ENCODE measurements at regions not wholly inside any gene's neighbourhood (a gene's known extent, or its start where the extent isn't known, plus 50 kb on each side); places are given as distances from the start of the nearest gene placed in this dataset.
"Not testable (repeated sequence)": the region's sequence is repeated elsewhere in the genome, so short reads cannot be mapped to it uniquely, and the experiment has no call there.

DNA sequence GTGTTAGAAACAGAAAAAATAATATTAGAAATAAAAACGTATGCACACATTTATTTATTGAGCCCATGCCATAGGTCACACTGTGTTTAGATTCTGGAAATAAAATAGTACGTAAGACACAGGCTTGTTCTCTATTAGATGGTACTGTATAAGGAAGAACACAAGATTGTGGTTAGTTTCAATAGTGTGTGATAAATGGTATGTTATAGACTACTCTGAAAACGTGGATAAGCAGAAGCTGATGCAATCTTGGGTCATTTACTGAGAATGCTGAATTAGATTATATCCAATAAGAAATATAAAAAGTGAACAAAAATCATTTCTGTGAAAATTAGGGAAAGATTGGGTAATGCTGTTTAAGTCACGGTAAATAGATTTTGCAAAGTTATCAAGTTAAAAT, 1456.4 kb upstream of the ACO1 start:
- no peaks in the 10 kb centered on the region for H3K36me3 ChIP-seq (ENCODE audit: control insufficient read depth in 3 of 3, insufficient read depth in 3 of 3, low read length in 3 of 3)
- no peak overlapping the region for H3K27ac ChIP-seq (ENCODE audit: low read depth, low read length)
- H3K9me3 ChIP-seq (ENCODE audit: control insufficient read depth in 3 of 3, low read length in 3 of 3), result no peaks in the 10 kb centered on the region
- H3K4me1 ChIP-seq (ENCODE audit: control insufficient read depth in 3 of 3, insufficient read depth in 3 of 3, low read length in 3 of 3), result no peaks in the 10 kb centered on the region
- no peak overlapping the region for H3K4me3 ChIP-seq (ENCODE audit: low read length in 3 of 3)
- no peaks in the 10 kb centered on the region for H3K27me3 ChIP-seq (ENCODE audit: control insufficient read depth in 3 of 3, insufficient read depth in 3 of 3, low read length in 3 of 3)
- H3K9ac ChIP-seq (ENCODE audit: low read depth in 1 of 3, low read length in 3 of 3), result no peak overlapping the region

GRCh38 chr9:30932226-30932625, 1452.2 kb upstream of the ACO1 start:
- Histone ChIP-seq H3K27me3 (ENCODE audit: control insufficient read depth in 3 of 3, insufficient read depth in 3 of 3, low read length in 3 of 3) (no peaks in the 10 kb centered on the region), H3K9ac (ENCODE audit: low read depth in 1 of 3, low read length in 3 of 3) (no peak overlapping the region), H3K4me3 (ENCODE audit: low read length in 3 of 3) (no peak overlapping the region), H3K36me3 (ENCODE audit: control insufficient read depth in 3 of 3, insufficient read depth in 3 of 3, low read length in 3 of 3) (no peaks in the 10 kb centered on the region), H3K9me3 (ENCODE audit: control insufficient read depth in 3 of 3, low read length in 3 of 3) (no peaks in the 10 kb centered on the region), H3K27ac (ENCODE audit: low read depth, low read length) (no peak overlapping the region), H3K4me1 (ENCODE audit: control insufficient read depth in 3 of 3, insufficient read depth in 3 of 3, low read length in 3 of 3) (no peaks in the 10 kb centered on the region)

GRCh38 chr9:30935730-30936129, 1448.7 kb upstream of the ACO1 start:
- Histone ChIP-seq H3K27me3 (ENCODE audit: control insufficient read depth in 3 of 3, insufficient read depth in 3 of 3, low read length in 3 of 3) (no peaks in the 10 kb centered on the region), H3K9ac (ENCODE audit: low read depth in 1 of 3, low read length in 3 of 3) (no peak overlapping the region), H3K4me1 (ENCODE audit: control insufficient read depth in 3 of 3, insufficient read depth in 3 of 3, low read length in 3 of 3) (no peaks in the 10 kb centered on the region), H3K4me3 (ENCODE audit: low read length in 3 of 3) (no peak overlapping the region), H3K36me3 (ENCODE audit: control insufficient read depth in 3 of 3, insufficient read depth in 3 of 3, low read length in 3 of 3) (no peaks in the 10 kb centered on the region), H3K9me3 (ENCODE audit: control insufficient read depth in 3 of 3, low read length in 3 of 3) (no peaks in the 10 kb centered on the region), H3K27ac (ENCODE audit: low read depth, low read length) (no peak overlapping the region)

- H3K27ac ChIP-seq (ENCODE audit: low read depth, low read length), result no peak overlapping the region
- no peak overlapping the region for H3K9ac ChIP-seq (ENCODE audit: low read depth in 1 of 3, low read length in 3 of 3)
- no peaks in the 10 kb centered on the region for H3K36me3 ChIP-seq (ENCODE audit: control insufficient read depth in 3 of 3, insufficient read depth in 3 of 3, low read length in 3 of 3)
- H3K9me3 ChIP-seq (ENCODE audit: control insufficient read depth in 3 of 3, low read length in 3 of 3), result no peaks in the 10 kb centered on the region
- no peaks in the 10 kb centered on the region for H3K4me1 ChIP-seq (ENCODE audit: control insufficient read depth in 3 of 3, insufficient read depth in 3 of 3, low read length in 3 of 3)
- no peak overlapping the region for H3K4me3 ChIP-seq (ENCODE audit: low read length in 3 of 3)
- H3K27me3 ChIP-seq (ENCODE audit: control insufficient read depth in 3 of 3, insufficient read depth in 3 of 3, low read length in 3 of 3), result no peaks in the 10 kb centered on the region
These were observed 1447.3 kb upstream of the ACO1 start for GRCh38 chr9:30937106-30937505.

DNA sequence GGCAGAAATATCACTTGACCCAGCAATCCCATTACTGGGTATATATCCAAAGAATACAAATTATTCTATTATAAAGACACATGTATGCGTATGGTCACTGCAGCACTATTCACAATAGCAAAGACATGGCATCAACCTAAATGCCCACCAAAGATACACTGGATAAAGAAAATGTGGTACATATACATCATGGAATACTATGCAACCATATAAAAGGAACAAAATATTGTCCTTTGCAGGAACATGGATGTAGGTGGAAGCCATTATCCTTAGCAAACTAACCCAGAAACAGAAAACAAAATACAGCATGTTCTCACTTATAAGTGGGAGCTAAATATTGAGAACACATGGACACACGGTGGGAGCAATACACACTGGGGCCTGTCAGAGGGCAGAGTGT, 1441.6 kb upstream of the ACO1 start:
- not testable (repeated sequence) for H3K27me3 ChIP-seq (ENCODE audit: control insufficient read depth in 3 of 3, insufficient read depth in 3 of 3, low read length in 3 of 3); H3K9me3 ChIP-seq (ENCODE audit: control insufficient read depth in 3 of 3, low read length in 3 of 3); H3K4me1 ChIP-seq (ENCODE audit: control insufficient read depth in 3 of 3, insufficient read depth in 3 of 3, low read length in 3 of 3); H3K36me3 ChIP-seq (ENCODE audit: control insufficient read depth in 3 of 3, insufficient read depth in 3 of 3, low read length in 3 of 3); H3K4me3 ChIP-seq (ENCODE audit: low read length in 3 of 3); H3K9ac ChIP-seq (ENCODE audit: low read depth in 1 of 3, low read length in 3 of 3); H3K27ac ChIP-seq (ENCODE audit: low read depth, low read length)

GRCh38 chr9:30943446-30944224, 1440.8 kb upstream of the ACO1 start:
- Histone ChIP-seq H3K27ac (ENCODE audit: low read depth, low read length) (no peak overlapping the region), H3K4me3 (ENCODE audit: low read length in 3 of 3) (no peak overlapping the region), H3K9me3 (ENCODE audit: control insufficient read depth in 3 of 3, low read length in 3 of 3) (peaks cover 0 to 2% (median 0%) of the 10 kb centered on the region in 3 donors), H3K9ac (ENCODE audit: low read depth in 1 of 3, low read length in 3 of 3) (no peak overlapping the region), H3K27me3 (ENCODE audit: control insufficient read depth in 3 of 3, insufficient read depth in 3 of 3, low read length in 3 of 3) (no peaks in the 10 kb centered on the region), H3K4me1 (ENCODE audit: control insufficient read depth in 3 of 3, insufficient read depth in 3 of 3, low read length in 3 of 3) (no peaks in the 10 kb centered on the region), H3K36me3 (ENCODE audit: control insufficient read depth in 3 of 3, insufficient read depth in 3 of 3, low read length in 3 of 3) (no peaks in the 10 kb centered on the region)

GRCh38 chr9:30944225-30944569, 1440.2 kb upstream of the ACO1 start:
- H3K9me3 ChIP-seq (ENCODE audit: control insufficient read depth in 3 of 3, low read length in 3 of 3), result peaks cover 0 to 2% (median 0%) of the 10 kb centered on the region in 3 donors
- H3K9ac ChIP-seq (ENCODE audit: low read depth in 1 of 3, low read length in 3 of 3), result no peak overlapping the region
- no peaks in the 10 kb centered on the region for H3K27me3 ChIP-seq (ENCODE audit: control insufficient read depth in 3 of 3, insufficient read depth in 3 of 3, low read length in 3 of 3)
- no peak overlapping the region for H3K4me3 ChIP-seq (ENCODE audit: low read length in 3 of 3)
- H3K4me1 ChIP-seq (ENCODE audit: control insufficient read depth in 3 of 3, insufficient read depth in 3 of 3, low read length in 3 of 3), result no peaks in the 10 kb centered on the region
- no peaks in the 10 kb centered on the region for H3K36me3 ChIP-seq (ENCODE audit: control insufficient read depth in 3 of 3, insufficient read depth in 3 of 3, low read length in 3 of 3)
- H3K27ac ChIP-seq (ENCODE audit: low read depth, low read length), result no peak overlapping the region

DNA sequence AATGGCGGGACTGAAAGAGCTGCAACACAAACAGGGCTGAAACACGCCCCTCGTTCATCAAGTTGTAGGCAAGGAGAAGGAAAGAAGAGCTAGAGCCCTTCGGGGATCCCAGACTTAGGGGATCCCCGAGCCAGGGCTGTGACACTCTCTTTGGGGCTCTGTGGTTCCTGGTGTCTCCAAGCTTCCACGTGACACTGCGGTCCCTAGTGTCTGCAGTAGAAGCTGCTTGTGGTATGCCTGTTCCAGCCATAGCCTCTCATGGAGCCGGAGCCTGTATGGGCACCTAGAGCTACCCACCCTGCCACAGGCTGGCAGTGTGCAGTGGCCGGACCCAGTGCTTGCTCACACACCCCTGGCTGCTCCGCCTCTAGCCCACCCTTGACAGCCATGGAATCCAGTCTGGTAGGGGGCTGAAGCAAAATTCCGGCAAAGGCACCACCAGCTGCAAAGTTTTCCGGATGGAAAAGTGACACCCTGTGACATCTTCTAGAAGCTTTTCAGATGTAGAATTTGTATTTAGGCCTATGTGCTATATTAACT, 1439.6 kb upstream of the ACO1 start:
- Histone ChIP-seq H3K4me3 (ENCODE audit: low read length in 3 of 3) (no peak overlapping the region), H3K27ac (ENCODE audit: low read depth, low read length) (no peak overlapping the region), H3K9me3 (ENCODE audit: control insufficient read depth in 3 of 3, low read length in 3 of 3) (peaks cover 0 to 2% (median 0%) of the 10 kb centered on the region in 3 donors), H3K9ac (ENCODE audit: low read depth in 1 of 3, low read length in 3 of 3) (no peak overlapping the region), H3K27me3 (ENCODE audit: control insufficient read depth in 3 of 3, insufficient read depth in 3 of 3, low read length in 3 of 3) (no peaks in the 10 kb centered on the region), H3K4me1 (ENCODE audit: control insufficient read depth in 3 of 3, insufficient read depth in 3 of 3, low read length in 3 of 3) (no peaks in the 10 kb centered on the region), H3K36me3 (ENCODE audit: control insufficient read depth in 3 of 3, insufficient read depth in 3 of 3, low read length in 3 of 3) (no peaks in the 10 kb centered on the region)

GRCh38 chr9:30964332-30964731, 1420.1 kb upstream of the ACO1 start:
- Histone ChIP-seq H3K4me3 (ENCODE audit: low read length in 3 of 3) (no peak overlapping the region), H3K4me1 (ENCODE audit: control insufficient read depth in 3 of 3, insufficient read depth in 3 of 3, low read length in 3 of 3) (no peaks in the 10 kb centered on the region), H3K27me3 (ENCODE audit: control insufficient read depth in 3 of 3, insufficient read depth in 3 of 3, low read length in 3 of 3) (no peaks in the 10 kb centered on the region), H3K9ac (ENCODE audit: low read depth in 1 of 3, low read length in 3 of 3) (no peak overlapping the region), H3K27ac (ENCODE audit: low read depth, low read length) (no peak overlapping the region), H3K9me3 (ENCODE audit: control insufficient read depth in 3 of 3, low read length in 3 of 3) (peaks cover 0 to 2% (median 0%) of the 10 kb centered on the region in 3 donors), H3K36me3 (ENCODE audit: control insufficient read depth in 3 of 3, insufficient read depth in 3 of 3, low read length in 3 of 3) (no peaks in the 10 kb centered on the region)

GRCh38 chr9:30967476-30967875, 1417.0 kb upstream of the ACO1 start:
- Histone ChIP-seq H3K4me1 (ENCODE audit: control insufficient read depth in 3 of 3, insufficient read depth in 3 of 3, low read length in 3 of 3) (no peaks in the 10 kb centered on the region), H3K27ac (ENCODE audit: low read depth, low read length) (no peak overlapping the region)

More at GRCh38 chr9:30967476-30967875, 1417.0 kb upstream of the ACO1 start:
- Histone ChIP-seq H3K36me3 (ENCODE audit: control insufficient read depth in 3 of 3, insufficient read depth in 3 of 3, low read length in 3 of 3) (no peaks in the 10 kb centered on the region), H3K4me3 (ENCODE audit: low read length in 3 of 3) (no peak overlapping the region), H3K9ac (ENCODE audit: low read depth in 1 of 3, low read length in 3 of 3) (no peak overlapping the region), H3K27me3 (ENCODE audit: control insufficient read depth in 3 of 3, insufficient read depth in 3 of 3, low read length in 3 of 3) (no peaks in the 10 kb centered on the region), H3K9me3 (ENCODE audit: control insufficient read depth in 3 of 3, low read length in 3 of 3) (no peaks in the 10 kb centered on the region)

All from skeletal muscle tissue (tissue), 3 donors.